Tibial nerve (tissue), 4 donors: ENCODE measurements at regions not wholly inside any gene's neighbourhood (a gene's known extent, or its start where the extent isn't known, plus 50 kb on each side); places are given as distances from the start of the nearest gene placed in this dataset.

Source experiments
- DNase-seq, 2 donors: peaks; one replicate each; pipeline ENCODE4 v3.0.0-alpha.2; 2019; ENCODE audit warnings: low spot score in 2 of 2
- H3K27ac ChIP-seq, 4 donors: fragments of 200-600 bp; sonication (generic) in 3 of 4; one replicate each; pipeline ENCODE4 v1.5.1; 2017 to 2019; ENCODE audit warnings: mild to moderate bottlenecking in 1 of 4
- H3K27me3 ChIP-seq, 2 donors: fragments of 200-600 bp; sonication (generic) in 1 of 2; one replicate each; pipeline versions ENCODE4 v1.5.1 to v1.6.0; 2017 to 2019
- H3K36me3 ChIP-seq, 3 donors: fragments of 200-600 bp; sonication (generic); one replicate each; pipeline ENCODE4 v1.5.1; 2018 to 2019
- H3K4me1 ChIP-seq, 4 donors: fragments of 200-600 bp; sonication (generic) in 3 of 4; one replicate each; pipeline ENCODE4 v1.5.1; 2017 to 2019
- H3K4me3 ChIP-seq, 4 donors: fragments of 200-600 bp; sonication (generic) in 3 of 4; one replicate each; pipeline ENCODE4 v1.5.1; 2017 to 2019; ENCODE audit warnings: mild to moderate bottlenecking in 1 of 4, moderate library complexity in 1 of 4
- H3K9me3 ChIP-seq, 4 donors: fragments of 200-600 bp; sonication (generic) in 3 of 4; one replicate each; pipeline ENCODE4 v1.5.1; 2017 to 2019
- CTCF ChIP-seq, 5 experiments: fragments of 200-600 bp in 3 of 5; fragments of 450-650 bp in 2 of 5; sonication (generic) in 3 of 5; IDR thresholded peaks; one replicate each; pipeline ENCODE4 v1.5.1; 2016 to 2019; ENCODE audit warnings: antibody characterized with exemption in 5 of 5, mild to moderate bottlenecking in 3 of 5, moderate library complexity in 2 of 5
- EP300 ChIP-seq, 2 donors: sonication (generic); formaldehyde crosslinking; IDR thresholded peaks; one replicate each; pipeline ENCODE4 v1.6.1; 2017; ENCODE audit warnings: antibody characterized with exemption in 2 of 2, mild to moderate bottlenecking in 1 of 2
- POLR2A ChIP-seq, 2 donors: fragments of 450-650 bp; IDR thresholded peaks; one replicate each; pipeline ENCODE4 v1.6.1; 2017; ENCODE audit warnings: antibody characterized with exemption in 2 of 2, mild to moderate bottlenecking in 2 of 2, moderate library complexity in 2 of 2
- WGBS, 2 donors: methylation state at CpG; one replicate each; pipeline ENCODE4 v1.1.5; 2018; 5-methylcytosine and 5-hydroxymethylcytosine counted together

- H3K4me3 ChIP-seq = peak overlapping the region; percentile 33 to 64 (median 46)
- peak in 1 of 2 donors; percentile 22 for DNase-seq
- H3K9me3 ChIP-seq = peaks cover 0 to 15% (median 0%) of the 10 kb centered on the region in 4 donors
- H3K27ac ChIP-seq = peak overlapping the region in 1 of 4 donors; percentile 48
- H3K36me3 ChIP-seq = no peaks in the 10 kb centered on the region
- 9 to 12% methylated on average over 26 to 36 of the region's 88 CpGs for WGBS, 2 donors
- peaks cover 0 to 35% (median 6%) of the 10 kb centered on the region in 4 donors for H3K4me1 ChIP-seq
- no peak for TF ChIP-seq EP300 (IDR thresholded peaks at IDR 0.05)
- no peak for TF ChIP-seq POLR2A (IDR thresholded peaks at IDR 0.05)
- TF ChIP-seq CTCF (IDR thresholded peaks at IDR 0.05) = no peak
- peaks cover 0 to 33% of the 10 kb centered on the region in 2 donors for H3K27me3 ChIP-seq
Observed at GRCh38 chr9:121598965-121599871, 52.2 kb upstream of the DAB2IP start.

GRCh38 chr9:121599872-121600585, 51.4 kb upstream of the DAB2IP start:
- Histone ChIP-seq H3K9me3 (peaks cover 0 to 15% (median 0%) of the 10 kb centered on the region in 4 donors), H3K27ac (peak overlapping the region in 1 of 4 donors; percentile 48), H3K27me3 (peaks cover 0 to 36% of the 10 kb centered on the region in 2 donors), H3K36me3 (no peaks in the 10 kb centered on the region), H3K4me3 (peak overlapping the region; percentile 33 to 64 (median 46)), H3K4me1 (peaks cover 0 to 39% (median 6%) of the 10 kb centered on the region in 4 donors)
- DNase-seq = no peak
- WGBS, 2 donors = 12 to 15% methylated on average over 25 of the region's 25 CpGs
- no peak for TF ChIP-seq EP300 (IDR thresholded peaks at IDR 0.05)
- TF ChIP-seq CTCF (IDR thresholded peaks at IDR 0.05) = no peak
- no peak for TF ChIP-seq POLR2A (IDR thresholded peaks at IDR 0.05)

- H3K4me1 ChIP-seq = peaks cover 0 to 39% (median 6%) of the 10 kb centered on the region in 4 donors
Observed at GRCh38 chr9:121601194-121601593, 50.2 kb upstream of the DAB2IP start.

More at GRCh38 chr9:121601194-121601593, 50.2 kb upstream of the DAB2IP start:
- Histone ChIP-seq H3K27me3 (peaks cover 0 to 40% of the 10 kb centered on the region in 2 donors), H3K4me3 (no peak overlapping the region), H3K9me3 (peaks cover 0 to 15% (median 0%) of the 10 kb centered on the region in 4 donors), H3K27ac (no peak overlapping the region), H3K36me3 (no peaks in the 10 kb centered on the region)
- TF ChIP-seq POLR2A (IDR thresholded peaks at IDR 0.05) = no peak
- TF ChIP-seq CTCF (IDR thresholded peaks at IDR 0.05) = no peak
- TF ChIP-seq EP300 (IDR thresholded peaks at IDR 0.05) = peak; percentile 49 to 70
- 56 to 63% methylated on average over 3 of the region's 3 CpGs for WGBS, 2 donors
- DNase-seq = peak in 1 of 2 donors; percentile 43
